HCT116 (cell line): ENCODE measurements at regions not wholly inside any gene's neighbourhood (a gene's known extent, or its start where the extent isn't known, plus 50 kb on each side); places are given as distances from the start of the nearest gene placed in this dataset.

Experiments
- ATAC-seq: fragments of 200-7000 bp; cut with Tn5 transposase; 2 replicates; pipeline ENCODE4 v1.9.1; 2020; ENCODE audit warnings: mild to moderate bottlenecking, moderate library complexity
- BruUV-seq: library from RNA; stranded (reverse); fragments of 400-500 nt; replicated peaks from 2 replicates; lab custom pipeline; 2021; lab: Mats Ljungman, UMichigan
- CTCF ChIA-PET: fragments of 300-600 bp; sonication (Branson Sonifier 250); formaldehyde crosslinking; loops from one replicate; lab custom pipeline; 2021; ENCODE audit warnings: antibody characterized with exemption; lab: Charles Lee
- POLR2A ChIA-PET: fragments of 300-600, 350-600 bp; sonication (Branson Sonifier 250); formaldehyde crosslinking; loops from one replicate; lab custom pipeline; 2021; ENCODE audit warnings: antibody characterized with exemption; lab: Charles Lee
- RAD21 ChIA-PET, 2 experiments: fragments of 300-600 bp; sonication (Branson Sonifier 250); formaldehyde crosslinking; loops; one replicate each; lab custom pipeline; 2023; ENCODE audit warnings: low total read pairs in 2 of 2; ENCODE audit not compliant: uncharacterized antibody in 2 of 2, unreplicated experiment in 2 of 2, low non-redundant PET in 1 of 2; lab: Charles Lee
- DNase-seq: peaks from one replicate; pipeline ENCODE4 v3.0.0-alpha.2; 2010; ENCODE audit warnings: low read depth, low spot score
- H2AFZ ChIP-seq: fragments of 200-600 bp; shearing (Covaris generic), sonication (generic); 2 replicates; pipeline ENCODE4 v1.6.1; 2017; ENCODE audit warnings: low read depth, mixed run types, mixed read lengths, antibody characterized with exemption, low read length; ENCODE audit not compliant: poor library complexity, severe bottlenecking
- H3K27ac ChIP-seq: 2 replicates; pipeline ENCODE4 v1.5.1; 2012; ENCODE audit warnings: low read depth, low read length
- H3K27me3 ChIP-seq: fragments of 200-600 bp; sonication (generic); 2 replicates; pipeline ENCODE4 v1.6.1; 2016; ENCODE audit warnings: mixed run types, low read length, mixed read lengths; ENCODE audit not compliant: insufficient read depth
- H3K36me3 ChIP-seq, 2 experiments: fragments of 200-500 bp in 1 of 2; fragments of 200-600 bp in 1 of 2; sonication (Bioruptor generic) in 1 of 2; sonication (generic) in 1 of 2; 2 replicates each; pipeline versions ENCODE4 v1.5.1 to v1.6.1; 2014 to 2016; ENCODE audit warnings: low read length in 2 of 2, inconsistent platforms in 1 of 2, mixed read lengths in 1 of 2, mixed run types in 1 of 2; ENCODE audit not compliant: insufficient read depth in 2 of 2, control insufficient read depth in 1 of 2
- H3K4me1 ChIP-seq, 2 experiments: fragments of 200-600 bp in 1 of 2; sonication (generic) in 1 of 2; 2 replicates each; pipeline versions ENCODE4 v1.5.1 to v1.6.1; 2012 to 2017; ENCODE audit warnings: low read length in 2 of 2, inconsistent platforms in 1 of 2, mild to moderate bottlenecking in 1 of 2, mixed read lengths in 1 of 2, mixed run types in 1 of 2, moderate library complexity in 1 of 2; ENCODE audit not compliant: insufficient read depth in 2 of 2, control insufficient read depth in 1 of 2
- H3K4me2 ChIP-seq: fragments of 200-600 bp; sonication (generic); 2 replicates; pipeline ENCODE4 v1.6.1; 2017; ENCODE audit warnings: mixed run types, low read length, mixed read lengths
- H3K4me3 ChIP-seq, 2 experiments: fragments of 200-600 bp in 1 of 2; sonication (generic) in 1 of 2; replicated peaks in 1 of 2; 2 replicates each; pipeline ENCODE4 v1.5.1; 2011 to 2016; ENCODE audit warnings: low read length in 2 of 2, control low read depth in 1 of 2, low read depth in 1 of 2, mild to moderate bottlenecking in 1 of 2, mixed read lengths in 1 of 2, mixed run types in 1 of 2
- H3K79me2 ChIP-seq: fragments of 200-600 bp; sonication (generic); 2 replicates; pipeline ENCODE4 v1.6.1; 2017; ENCODE audit warnings: mild to moderate bottlenecking, mixed run types, low read length, moderate library complexity, mixed read lengths; ENCODE audit not compliant: insufficient read depth
- H3K9ac ChIP-seq: fragments of 200-600 bp; sonication (generic); 2 replicates; pipeline ENCODE4 v1.6.1; 2016; ENCODE audit warnings: low read length, mixed read lengths
- H3K9me2 ChIP-seq: fragments of 200-600 bp; sonication (generic), shearing (Covaris generic); 2 replicates; pipeline ENCODE4 v1.6.1; 2017; ENCODE audit warnings: mixed run types, mild to moderate bottlenecking, moderate library complexity; ENCODE audit not compliant: insufficient read depth
- H3K9me3 ChIP-seq, 2 experiments: fragments of 200-500 bp in 1 of 2; fragments of 200-600 bp in 1 of 2; sonication (Bioruptor generic) in 1 of 2; sonication (generic) in 1 of 2; 2 replicates each; pipeline ENCODE4 v1.6.1; 2014 to 2017; ENCODE audit warnings: low read length in 2 of 2, mixed read lengths in 2 of 2, inconsistent platforms in 1 of 2, low read depth in 1 of 2, mild to moderate bottlenecking in 1 of 2, mixed run types in 1 of 2, moderate library complexity in 1 of 2; ENCODE audit not compliant: control insufficient read depth in 1 of 2, insufficient read depth in 1 of 2
- H4K20me1 ChIP-seq: fragments of 200-600 bp; sonication (generic), shearing (Covaris generic); 2 replicates; pipeline ENCODE4 v1.6.1; 2017; ENCODE audit warnings: mixed run types, mild to moderate bottlenecking, moderate library complexity; ENCODE audit not compliant: insufficient read depth
- ATF3 ChIP-seq: IDR thresholded peaks from 2 replicates; pipeline ENCODE4 v1.6.1; 2012
- CBX3 ChIP-seq: IDR thresholded peaks from 2 replicates; pipeline ENCODE4 v1.6.1; 2012; ENCODE audit warnings: low read depth
- CTCF ChIP-seq, 3 experiments: fragments of 200-600 bp in 1 of 3; sonication (generic) in 1 of 3; IDR thresholded peaks in 2 of 3; conservative IDR thresholded peaks in 1 of 3; 2 replicates each; pipeline ENCODE4 v1.5.1; 2012 to 2017; ENCODE audit warnings: low read depth in 2 of 3, low read length in 2 of 3, antibody characterized with exemption in 1 of 3, borderline replicate concordance in 1 of 3, control low read depth in 1 of 3, mild to moderate bottlenecking in 1 of 3, mixed read lengths in 1 of 3, mixed run types in 1 of 3, moderate library complexity in 1 of 3; ENCODE audit not compliant: insufficient read depth in 1 of 3
- ELF1 ChIP-seq: IDR thresholded peaks from 2 replicates; pipeline ENCODE4 v1.6.1; 2012; ENCODE audit warnings: low read depth, borderline replicate concordance
- EZH2 ChIP-seq: fragments of 200-600 bp; sonication (generic); IDR thresholded peaks from 2 replicates; pipeline ENCODE4 v1.6.1; 2017; ENCODE audit warnings: antibody characterized with exemption, mixed run types
- JUND ChIP-seq: IDR thresholded peaks from 2 replicates; pipeline ENCODE4 v1.6.1; 2012
- POLR2AphosphoS5 ChIP-seq: IDR thresholded peaks from 2 replicates; pipeline ENCODE4 v1.6.1; 2011; ENCODE audit warnings: mild to moderate bottlenecking, low read depth, low read length, moderate library complexity
- RAD21 ChIP-seq: IDR thresholded peaks from 2 replicates; pipeline ENCODE4 v1.6.1; 2012; ENCODE audit warnings: low read depth, mild to moderate bottlenecking
- SRF ChIP-seq: IDR thresholded peaks from 2 replicates; pipeline ENCODE4 v1.6.1; 2012; ENCODE audit warnings: low read depth
- ZFX ChIP-seq: fragments of 450-650 bp; IDR thresholded peaks from 2 replicates; pipeline ENCODE4 v1.6.1; 2017
- ZNF274 ChIP-seq: fragments of 200-500 bp; sonication (Bioruptor generic); IDR thresholded peaks from 2 replicates; pipeline ENCODE4 v1.6.1; 2014; ENCODE audit warnings: mild to moderate bottlenecking, low read depth, low read length, inconsistent platforms
- intact Hi-C: fragments of 100-400 bp; cut with micrococcal nuclease; formaldehyde crosslinking; loops from 2 replicates; pipeline ENCODE4 v1.10.0; 2022
- TF ChIP-seq, protein P1 (sequence below): IDR thresholded peaks from 2 replicates; pipeline ENCODE4 v1.6.1; 2011; ENCODE audit warnings: mild to moderate bottlenecking, low read length, moderate library complexity; ENCODE audit not compliant: insufficient replicate concordance; ENCODE audit errors: extremely low read depth

DNA sequence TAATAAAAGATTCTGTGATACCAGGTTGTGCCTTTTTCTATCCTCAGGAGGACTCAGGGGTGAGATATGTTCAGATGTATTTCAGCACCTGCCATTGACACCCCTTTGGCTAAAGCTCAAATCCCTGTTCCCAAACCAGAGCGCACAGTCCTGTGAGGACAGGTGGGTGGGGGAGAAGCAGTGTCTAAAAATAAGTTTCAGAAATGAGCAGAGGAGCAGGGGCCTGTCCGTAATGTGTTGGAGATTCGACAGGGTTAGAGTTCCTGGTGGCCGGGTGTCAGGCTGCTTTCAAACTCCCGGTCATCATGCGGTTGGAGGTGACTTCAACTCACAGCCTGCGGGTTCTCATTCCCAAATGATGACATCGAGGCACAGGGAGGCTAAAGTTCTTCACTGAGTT is 211.5 kb downstream of the KLF6 start (continued):
- TF ChIP-seq POLR2AphosphoS5: no peak

GRCh38 chr10:3571310-3571825 is 213.6 kb downstream of the KLF6 start:
- POLR2A ChIA-PET: no interaction called here
- CTCF ChIA-PET: no interaction called here
- intact Hi-C loops: no loop called here
- no peaks in the 10 kb centered on the region for H3K9me2 ChIP-seq
- H3K27me3 ChIP-seq: no peaks in the 10 kb centered on the region
- no peaks in the 10 kb centered on the region for H3K36me3 ChIP-seq
- BruUV-seq: no TSS peak
- no peak overlapping the region for H3K9ac ChIP-seq
- no peaks in the 10 kb centered on the region for H3K79me2 ChIP-seq
- H4K20me1 ChIP-seq: no peaks in the 10 kb centered on the region
- H3K4me3 ChIP-seq: no peak overlapping the region
- no peaks in the 10 kb centered on the region for H3K9me3 ChIP-seq
- DNase-seq (no peak), ATAC-seq (no peak)
- no peak for TF ChIP-seq CTCF (IDR thresholded peaks at IDR 0.05 in 2 of 3, conservative IDR thresholded peaks at IDR 0.05 in 1 of 3; ENCODE audit: borderline replicate concordance in 1 of 3, insufficient read depth in 1 of 3, low read depth in 2 of 3, low read length in 2 of 3)
- TF ChIP-seq CBX3: no peak
- TF ChIP-seq POLR2AphosphoS5: no peak
- TF ChIP-seq ELF1: no peak
- TF ChIP-seq, protein P1, sequence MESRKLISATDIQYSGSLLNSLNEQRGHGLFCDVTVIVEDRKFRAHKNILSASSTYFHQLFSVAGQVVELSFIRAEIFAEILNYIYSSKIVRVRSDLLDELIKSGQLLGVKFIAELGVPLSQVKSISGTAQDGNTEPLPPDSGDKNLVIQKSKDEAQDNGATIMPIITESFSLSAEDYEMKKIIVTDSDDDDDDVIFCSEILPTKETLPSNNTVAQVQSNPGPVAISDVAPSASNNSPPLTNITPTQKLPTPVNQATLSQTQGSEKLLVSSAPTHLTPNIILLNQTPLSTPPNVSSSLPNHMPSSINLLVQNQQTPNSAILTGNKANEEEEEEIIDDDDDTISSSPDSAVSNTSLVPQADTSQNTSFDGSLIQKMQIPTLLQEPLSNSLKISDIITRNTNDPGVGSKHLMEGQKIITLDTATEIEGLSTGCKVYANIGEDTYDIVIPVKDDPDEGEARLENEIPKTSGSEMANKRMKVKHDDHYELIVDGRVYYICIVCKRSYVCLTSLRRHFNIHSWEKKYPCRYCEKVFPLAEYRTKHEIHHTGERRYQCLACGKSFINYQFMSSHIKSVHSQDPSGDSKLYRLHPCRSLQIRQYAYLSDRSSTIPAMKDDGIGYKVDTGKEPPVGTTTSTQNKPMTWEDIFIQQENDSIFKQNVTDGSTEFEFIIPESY: no peak
- no peak for TF ChIP-seq ZNF274
- no peak for TF ChIP-seq ZFX
- TF ChIP-seq EZH2: no peak
- TF ChIP-seq SRF: no peak
- TF ChIP-seq ATF3: no peak
- TF ChIP-seq JUND: no peak
- TF ChIP-seq RAD21: no peak
- RAD21 ChIA-PET: no interaction called here
- H3K4me1 ChIP-seq: no peaks in the 10 kb centered on the region
- no peak overlapping the region for H3K27ac ChIP-seq
- H3K4me2 ChIP-seq: no peak overlapping the region
- H2AFZ ChIP-seq: no peak overlapping the region
